ENCODE measurements at regions not wholly inside any gene's neighbourhood (a gene's known extent, or its start where the extent isn't known, plus 50 kb on each side); places are given as distances from the start of the nearest gene placed in this dataset.

DNA sequence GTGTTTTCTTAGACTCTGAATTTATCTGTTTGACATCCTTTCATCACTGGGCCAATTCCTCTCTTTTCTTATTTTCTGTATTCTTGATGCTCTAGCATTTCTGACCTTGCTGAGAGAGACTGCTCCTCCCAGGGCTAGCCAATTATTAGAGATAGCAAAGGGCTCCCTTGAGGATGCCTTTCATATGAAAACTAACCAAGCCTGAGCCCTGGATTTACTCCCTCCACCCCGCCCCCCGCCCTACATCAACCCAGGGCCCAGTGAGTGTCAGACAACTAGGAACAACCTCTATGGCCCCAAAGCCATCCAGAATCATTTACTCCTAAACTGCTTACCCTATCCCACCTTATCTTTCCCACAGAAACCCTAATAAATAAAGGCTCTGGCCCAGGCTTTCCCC, 69.7 kb upstream of the LARS2 start:
- no peak for TF ChIP-seq FOXM1 (IDR thresholded peaks at IDR 0.05; ENCODE audit: low read depth)
- no peak for TF ChIP-seq TCF12 (IDR thresholded peaks at IDR 0.05)
- TF ChIP-seq, protein P1, sequence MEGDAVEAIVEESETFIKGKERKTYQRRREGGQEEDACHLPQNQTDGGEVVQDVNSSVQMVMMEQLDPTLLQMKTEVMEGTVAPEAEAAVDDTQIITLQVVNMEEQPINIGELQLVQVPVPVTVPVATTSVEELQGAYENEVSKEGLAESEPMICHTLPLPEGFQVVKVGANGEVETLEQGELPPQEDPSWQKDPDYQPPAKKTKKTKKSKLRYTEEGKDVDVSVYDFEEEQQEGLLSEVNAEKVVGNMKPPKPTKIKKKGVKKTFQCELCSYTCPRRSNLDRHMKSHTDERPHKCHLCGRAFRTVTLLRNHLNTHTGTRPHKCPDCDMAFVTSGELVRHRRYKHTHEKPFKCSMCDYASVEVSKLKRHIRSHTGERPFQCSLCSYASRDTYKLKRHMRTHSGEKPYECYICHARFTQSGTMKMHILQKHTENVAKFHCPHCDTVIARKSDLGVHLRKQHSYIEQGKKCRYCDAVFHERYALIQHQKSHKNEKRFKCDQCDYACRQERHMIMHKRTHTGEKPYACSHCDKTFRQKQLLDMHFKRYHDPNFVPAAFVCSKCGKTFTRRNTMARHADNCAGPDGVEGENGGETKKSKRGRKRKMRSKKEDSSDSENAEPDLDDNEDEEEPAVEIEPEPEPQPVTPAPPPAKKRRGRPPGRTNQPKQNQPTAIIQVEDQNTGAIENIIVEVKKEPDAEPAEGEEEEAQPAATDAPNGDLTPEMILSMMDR (IDR thresholded peaks at IDR 0.05), result no peak
- TF ChIP-seq POLR2AphosphoS5 (IDR thresholded peaks at IDR 0.05; ENCODE audit: low read depth, low read length), result no peak
- TF ChIP-seq SIN3A (IDR thresholded peaks at IDR 0.05; ENCODE audit: borderline replicate concordance, low read depth, low read length), result no peak
- no peak for TF ChIP-seq REST (IDR thresholded peaks at IDR 0.05; ENCODE audit: low read depth, low read length)
